ENCODE measurements at regions not wholly inside any gene's neighbourhood (a gene's known extent, or its start where the extent isn't known, plus 50 kb on each side); places are given as distances from the start of the nearest gene placed in this dataset.
"Not testable (repeated sequence)": the region's sequence is repeated elsewhere in the genome, so short reads cannot be mapped to it uniquely, and the experiment has no call there.

DNA sequence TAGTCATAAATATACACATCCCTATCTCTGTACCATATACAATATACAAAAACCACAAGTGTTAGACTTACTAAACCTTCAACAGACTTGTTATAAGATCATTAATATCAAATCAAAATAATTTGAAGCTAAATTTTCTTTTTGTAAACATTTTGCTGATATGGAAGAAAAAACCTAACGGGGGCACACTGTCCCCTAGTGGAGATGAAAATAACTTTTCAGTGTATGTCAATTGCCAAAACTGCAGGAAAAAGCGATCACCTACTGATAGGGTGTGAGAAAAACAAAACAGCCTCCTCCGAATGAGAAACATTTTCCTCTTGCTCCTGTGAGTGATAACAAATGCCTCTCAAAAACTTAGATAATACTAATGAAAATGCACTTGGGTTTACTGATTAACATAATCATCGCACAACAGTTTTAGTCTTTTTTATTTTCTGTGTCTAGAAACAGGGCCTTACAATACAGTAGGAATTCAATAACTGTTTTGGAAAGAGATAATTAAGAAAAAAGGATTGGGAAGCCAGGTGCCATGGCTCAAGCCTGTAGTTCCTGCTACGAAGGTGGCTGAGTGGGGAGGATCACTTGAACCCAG, 322.7 kb downstream of the CRPPA start:
- DNase-seq (ENCODE audit: low spot score in 2 of 2) (no peak), FAIRE-seq (no peak)

DNA sequence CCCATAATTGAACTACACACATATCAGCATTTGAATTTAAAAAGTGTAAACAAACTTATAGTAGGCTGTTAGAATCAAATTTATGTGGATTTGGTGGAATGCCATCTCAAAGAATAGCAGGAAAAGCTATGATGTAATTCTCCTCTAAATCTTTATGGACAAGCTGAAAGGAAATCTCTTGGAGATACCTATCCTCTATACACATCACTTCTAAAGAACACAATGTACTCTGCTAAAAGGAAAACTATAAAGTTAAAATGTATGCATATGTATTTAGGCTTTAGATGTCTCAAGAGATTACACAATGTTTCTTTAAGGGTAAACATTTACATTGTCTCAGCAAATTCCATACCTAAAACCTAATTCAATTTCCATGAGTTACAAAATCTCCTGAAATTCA, 323.3 kb downstream of the CRPPA start:
- FAIRE-seq (no peak), DNase-seq (ENCODE audit: low spot score in 2 of 2) (no peak)

DNA sequence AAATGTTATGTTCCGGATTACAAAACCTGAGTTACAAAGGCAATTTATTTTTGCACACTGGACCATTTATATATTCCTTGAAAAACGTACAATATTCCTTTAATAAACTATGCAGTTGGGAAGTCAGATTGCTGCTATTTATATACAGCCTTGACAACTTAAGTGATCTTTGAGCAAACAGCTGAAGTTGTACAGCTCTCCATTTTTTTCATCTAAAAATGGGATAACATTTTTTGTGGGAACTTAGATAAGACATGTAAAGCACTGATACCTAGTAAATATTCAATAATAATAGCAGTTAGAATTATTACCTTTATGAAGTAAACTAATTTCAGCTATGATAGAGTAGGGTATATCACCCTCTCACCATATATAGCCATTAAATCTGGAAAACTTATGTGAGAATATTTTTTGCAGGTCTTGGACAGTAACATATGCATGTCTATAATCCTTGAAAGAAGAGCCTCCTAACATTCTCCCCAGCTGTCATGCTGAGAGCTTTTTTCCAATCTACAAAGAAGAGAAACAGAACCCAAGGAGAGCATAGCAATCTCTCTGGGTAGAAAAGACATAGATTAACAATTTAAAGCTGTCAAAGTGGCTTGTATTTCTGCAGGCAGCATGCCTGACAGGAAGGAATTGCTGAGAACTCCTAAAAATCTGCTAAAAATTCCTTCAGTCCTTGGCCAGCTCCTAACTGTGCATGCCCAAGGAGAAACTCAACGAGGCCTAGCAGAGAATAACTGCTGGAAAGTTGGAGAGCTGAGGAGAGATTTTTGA, 326.0 kb downstream of the CRPPA start:
- no peak for DNase-seq (ENCODE audit: low spot score in 2 of 2)
- no peak for FAIRE-seq

DNA sequence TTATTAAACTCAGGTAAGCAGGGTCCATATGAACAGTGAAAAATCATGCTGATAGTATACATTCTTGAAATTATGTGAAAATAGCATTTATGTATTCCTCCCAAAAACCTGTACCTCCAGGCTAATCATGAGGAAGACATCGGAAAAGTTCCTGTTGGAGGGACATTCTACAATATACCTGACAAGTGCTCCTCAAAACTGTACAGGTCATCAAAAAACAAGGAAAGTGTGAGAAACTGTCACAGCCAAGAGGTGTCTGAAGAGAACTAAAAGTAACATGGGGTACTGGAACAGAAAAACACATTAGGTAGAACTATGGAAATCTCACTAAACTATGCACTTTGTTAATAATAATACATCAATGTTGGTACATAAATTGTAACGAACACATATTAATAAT, 326.7 kb downstream of the CRPPA start:
- no peak for FAIRE-seq
- DNase-seq (ENCODE audit: low spot score in 2 of 2) = no peak

DNA sequence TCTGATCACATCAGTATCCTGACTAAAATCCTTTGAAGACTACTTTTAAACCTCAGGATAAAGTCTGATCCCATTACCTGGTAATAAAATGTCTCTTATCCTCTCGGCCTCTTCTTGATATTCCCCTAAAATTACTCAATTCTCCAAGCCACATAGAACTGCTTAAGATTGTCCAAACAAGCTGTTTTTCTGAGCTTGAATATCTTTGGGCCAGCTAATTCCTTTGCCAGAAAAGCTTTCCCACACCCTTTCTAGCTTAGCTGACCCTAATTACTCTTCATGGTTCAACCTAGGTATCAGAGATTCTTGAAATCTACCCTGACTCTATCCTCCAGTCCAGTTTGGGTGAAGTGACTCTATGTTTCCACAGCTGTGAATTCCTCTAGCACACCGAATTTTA, 328.6 kb downstream of the CRPPA start:
- DNase-seq (ENCODE audit: low spot score in 2 of 2) (no peak), FAIRE-seq (no peak)

DNA sequence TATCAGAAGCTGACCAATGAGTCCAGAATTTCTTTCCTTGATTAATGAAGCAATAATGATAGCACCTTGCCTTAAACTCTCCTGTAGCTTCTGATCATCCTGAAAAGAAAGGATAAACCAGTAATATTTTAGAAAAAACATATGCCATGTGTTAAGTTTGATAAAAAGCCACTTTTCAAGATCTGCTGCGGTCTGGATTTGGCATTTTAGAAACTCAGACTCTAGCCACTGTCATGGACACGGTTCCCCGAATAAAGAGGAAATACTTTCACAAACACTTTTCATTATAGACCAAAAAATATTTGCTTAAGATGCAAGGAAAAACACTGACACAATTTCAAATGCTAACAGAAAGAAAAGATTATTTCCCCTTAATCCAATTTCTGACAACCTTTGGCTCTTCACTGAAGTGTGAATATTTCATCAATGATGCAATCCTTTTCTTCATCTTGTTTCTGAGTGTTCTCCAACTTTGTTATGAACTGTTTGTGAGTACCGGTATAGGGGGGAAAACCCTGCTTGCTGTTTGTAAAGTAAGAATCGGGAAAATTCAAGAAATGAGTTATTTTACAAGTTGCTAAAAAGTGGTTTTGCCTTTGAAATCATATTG, 329.5 kb downstream of the CRPPA start:
- DNase-seq (ENCODE audit: low spot score in 2 of 2) (no peak), FAIRE-seq (no peak)

DNA sequence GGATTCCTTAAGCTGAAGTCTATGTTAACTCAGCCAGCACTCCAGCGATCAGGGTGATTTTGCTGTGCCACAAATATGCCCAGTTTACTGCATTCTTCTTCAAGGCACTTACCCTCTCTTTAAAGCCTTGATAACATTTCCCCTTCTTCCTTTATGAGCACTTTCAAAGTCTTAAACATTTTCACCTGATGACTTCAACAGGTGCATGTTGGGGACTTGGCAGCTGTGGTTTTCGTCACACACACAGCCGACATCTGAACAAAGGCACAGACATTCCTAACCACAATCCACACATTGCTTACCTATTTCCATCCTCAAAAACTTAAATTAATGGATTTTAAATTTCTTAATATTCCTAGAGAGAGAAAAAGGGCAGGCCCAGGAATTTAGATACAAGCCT, 331.5 kb downstream of the CRPPA start:
- FAIRE-seq (no peak), DNase-seq (ENCODE audit: low spot score in 2 of 2) (no peak)

DNA sequence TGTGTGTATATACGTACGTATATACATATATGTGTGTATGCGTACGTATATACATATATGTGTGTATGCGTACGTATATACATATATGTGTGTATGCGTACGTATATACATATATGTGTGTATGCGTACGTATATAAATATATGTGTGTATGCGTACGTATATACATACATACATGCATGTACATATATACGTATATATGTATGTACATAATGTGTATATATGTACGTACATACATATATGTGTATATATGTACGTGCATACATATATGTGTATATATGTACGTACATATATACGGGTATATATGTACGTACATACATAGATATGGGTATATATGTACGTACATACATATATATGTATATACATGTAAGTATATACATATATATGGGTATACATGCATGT, 332.1 kb downstream of the CRPPA start:
- FAIRE-seq (peak; percentile 92), DNase-seq (ENCODE audit: low spot score in 2 of 2) (no peak)

DNA sequence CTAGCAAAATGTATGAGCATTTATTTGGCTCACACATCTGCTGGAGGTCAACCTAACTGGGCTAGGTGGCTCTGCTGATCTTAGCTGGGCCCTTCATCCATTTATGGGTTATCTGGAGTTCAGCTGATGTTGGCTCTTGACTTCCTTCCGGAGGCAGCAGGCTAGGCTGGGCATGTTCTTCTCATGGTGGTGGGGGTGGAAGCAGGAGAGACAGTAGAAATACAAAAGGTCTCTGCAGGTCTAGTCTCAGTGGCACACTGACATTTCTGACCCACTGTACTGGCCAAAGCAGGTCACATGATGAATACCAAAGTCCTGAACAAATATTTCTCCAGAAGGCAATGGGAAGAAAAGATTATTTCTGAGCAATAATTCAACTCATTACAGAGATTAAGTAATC, 334.6 kb downstream of the CRPPA start:
- FAIRE-seq (no peak), DNase-seq (ENCODE audit: low spot score in 2 of 2) (no peak)

DNA sequence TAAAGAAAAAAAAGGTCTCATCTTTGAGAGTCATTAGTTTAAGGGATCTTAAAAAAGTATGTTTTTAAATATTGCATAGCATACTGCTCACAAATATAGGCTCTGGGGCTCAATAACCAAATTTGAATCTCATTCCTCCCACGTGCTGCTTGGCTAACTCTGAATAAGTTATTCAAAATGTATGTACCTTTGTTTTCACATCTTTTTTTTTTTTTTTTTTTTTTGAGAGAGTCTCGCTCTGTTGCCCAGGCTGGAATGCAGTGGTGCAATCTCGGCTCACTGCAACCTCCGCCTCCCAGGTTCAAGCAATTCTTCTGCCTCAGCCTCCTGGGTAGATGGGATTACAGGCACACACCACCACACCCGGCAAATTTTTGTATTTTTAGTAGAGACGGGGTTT, 335.6 kb downstream of the CRPPA start:
- DNase-seq (ENCODE audit: low spot score in 2 of 2); FAIRE-seq: not testable (repeated sequence)

DNA sequence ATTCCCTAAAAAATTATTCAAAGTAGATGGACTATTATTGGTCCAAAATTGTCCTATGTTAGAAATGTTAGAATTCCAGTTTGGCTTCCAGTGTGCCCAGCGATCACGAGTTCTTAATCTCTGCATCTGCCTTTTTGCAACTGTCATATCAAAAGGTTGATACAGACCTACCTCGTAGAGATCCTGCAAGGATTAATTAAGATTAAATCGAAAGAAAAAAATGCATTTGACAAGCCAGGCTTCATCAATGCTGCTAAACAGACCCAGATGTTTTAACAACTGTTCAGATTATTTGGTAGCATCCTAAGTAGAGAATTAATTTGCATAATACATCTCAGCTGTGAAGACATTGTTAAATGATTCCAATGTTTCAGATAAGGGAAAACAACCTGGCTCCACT, 336.5 kb downstream of the CRPPA start:
- FAIRE-seq = no peak

DNA sequence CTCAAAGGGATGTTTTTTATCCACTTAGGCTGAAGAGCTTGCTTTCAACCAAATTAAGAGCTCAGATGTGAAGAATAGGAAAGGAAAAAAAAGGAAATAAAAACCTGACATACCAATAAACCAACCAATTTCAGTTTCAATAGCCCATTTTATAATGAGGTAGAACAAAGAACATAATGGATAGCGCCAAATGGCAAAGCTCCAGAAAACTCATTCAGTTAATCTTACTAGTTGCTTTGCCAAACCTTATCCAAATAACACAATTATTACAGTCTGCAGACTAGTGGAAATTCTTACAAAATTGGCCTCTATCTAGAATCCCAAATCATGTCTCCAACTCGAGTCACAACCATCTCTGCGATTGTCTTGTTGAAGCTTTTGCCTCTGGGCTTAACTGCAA, 337.0 kb downstream of the CRPPA start:
- FAIRE-seq (no peak), DNase-seq (ENCODE audit: low spot score in 2 of 2) (no peak)

More for the DNA sequence above, 336.5 kb downstream of the CRPPA start:
- DNase-seq (ENCODE audit: low spot score in 2 of 2) = no peak

DNA sequence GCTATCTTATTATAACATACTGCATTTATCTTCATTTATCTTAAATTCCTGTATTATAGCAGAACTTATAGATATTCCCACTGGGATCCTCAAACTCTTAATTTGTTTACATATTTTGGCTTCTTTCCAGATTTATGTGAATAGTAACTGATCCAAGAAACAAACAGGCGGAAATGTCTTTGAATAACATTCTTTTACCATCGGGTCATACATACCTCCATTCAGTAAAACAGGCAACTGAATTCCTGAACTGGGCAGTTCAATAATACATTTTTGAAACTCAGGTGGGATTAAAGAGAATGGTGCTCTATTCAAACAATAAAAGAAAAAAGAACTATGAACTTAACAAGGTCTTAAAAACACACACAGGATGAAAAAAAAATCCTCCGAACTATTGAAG, 337.4 kb downstream of the CRPPA start:
- FAIRE-seq (no peak), DNase-seq (ENCODE audit: low spot score in 2 of 2) (no peak)

DNA sequence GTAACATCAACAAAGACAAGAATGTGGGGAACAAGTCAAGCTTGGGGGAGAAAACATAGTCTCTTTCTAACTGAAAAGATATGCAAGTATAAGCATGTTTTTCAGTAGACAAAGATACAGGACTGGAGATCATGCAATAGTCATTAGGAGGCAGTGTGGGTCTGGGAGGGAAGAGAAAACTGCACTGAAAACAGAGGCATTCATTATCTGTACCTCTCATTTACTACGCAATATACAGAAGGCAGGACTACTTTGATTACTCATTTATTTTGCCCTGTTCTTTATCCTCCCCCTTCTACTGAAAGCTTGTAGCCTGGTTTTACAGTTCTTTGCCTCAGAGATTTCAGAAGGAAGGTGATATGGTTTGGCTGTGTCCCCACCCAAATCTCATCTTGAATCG, 341.2 kb downstream of the CRPPA start:
- DNase-seq (ENCODE audit: low spot score in 2 of 2) (no peak), FAIRE-seq (no peak)

DNA sequence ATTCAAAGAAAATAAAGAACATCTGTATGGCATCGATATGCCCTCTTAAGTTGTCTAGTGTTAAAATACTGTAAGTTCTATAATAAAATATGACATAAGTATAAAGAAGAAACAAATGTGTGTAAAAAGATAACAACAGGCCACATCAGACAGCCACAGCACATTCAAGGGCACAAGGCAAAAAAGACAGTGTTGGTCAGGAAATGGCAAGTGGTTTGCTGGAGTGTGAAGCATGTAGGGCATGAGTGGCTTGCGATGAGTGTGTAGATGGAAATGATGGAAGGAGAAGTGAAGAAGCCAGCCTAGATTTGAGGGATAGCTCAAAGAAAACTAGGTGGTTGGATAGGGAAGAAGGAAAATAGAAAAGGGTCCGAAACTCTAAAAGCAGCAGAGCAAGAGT, 341.6 kb downstream of the CRPPA start:
- DNase-seq (ENCODE audit: low spot score in 2 of 2) (no peak), FAIRE-seq (no peak)

DNA sequence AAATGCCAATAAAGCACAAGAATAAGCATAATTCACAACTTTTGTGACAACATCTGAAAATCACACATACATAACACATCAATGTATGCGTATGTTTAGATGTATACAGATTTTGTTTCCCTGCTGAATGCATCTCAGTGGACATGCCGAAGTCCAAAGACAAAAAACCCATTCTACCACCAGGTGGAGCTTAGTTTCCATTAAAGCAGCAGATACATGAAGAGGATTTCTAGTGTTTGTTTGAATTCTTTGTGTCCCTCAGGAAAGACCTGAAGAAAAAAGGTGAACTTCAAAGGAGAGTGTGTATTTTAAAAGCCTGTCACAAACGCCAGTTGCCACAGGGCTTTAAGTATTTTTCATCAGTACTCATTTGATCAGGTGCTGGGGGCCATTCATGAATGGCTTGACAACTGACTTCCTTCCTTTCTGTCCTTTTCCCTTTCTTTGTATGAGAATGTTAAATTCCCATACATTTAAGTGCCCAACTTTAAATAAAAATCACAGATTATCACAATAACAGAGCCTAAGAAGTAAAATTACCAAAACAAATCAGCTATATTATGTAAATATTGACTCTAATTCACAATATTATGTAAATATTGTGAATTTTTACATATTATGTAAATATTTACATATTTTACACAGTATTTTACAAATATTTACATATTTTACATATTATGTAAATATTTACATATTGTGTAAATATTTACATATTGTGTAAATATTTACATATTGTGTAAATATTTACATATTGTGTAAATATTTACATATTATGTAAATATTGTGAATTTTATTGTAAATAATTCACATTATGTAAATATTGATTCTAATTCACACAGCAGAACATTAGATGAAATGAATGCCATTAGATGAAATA, 343.0 kb downstream of the CRPPA start:
- FAIRE-seq (peak; percentile 99), DNase-seq (ENCODE audit: low spot score in 2 of 2) (peak in 1 of 2 donors; percentile 12)

DNA sequence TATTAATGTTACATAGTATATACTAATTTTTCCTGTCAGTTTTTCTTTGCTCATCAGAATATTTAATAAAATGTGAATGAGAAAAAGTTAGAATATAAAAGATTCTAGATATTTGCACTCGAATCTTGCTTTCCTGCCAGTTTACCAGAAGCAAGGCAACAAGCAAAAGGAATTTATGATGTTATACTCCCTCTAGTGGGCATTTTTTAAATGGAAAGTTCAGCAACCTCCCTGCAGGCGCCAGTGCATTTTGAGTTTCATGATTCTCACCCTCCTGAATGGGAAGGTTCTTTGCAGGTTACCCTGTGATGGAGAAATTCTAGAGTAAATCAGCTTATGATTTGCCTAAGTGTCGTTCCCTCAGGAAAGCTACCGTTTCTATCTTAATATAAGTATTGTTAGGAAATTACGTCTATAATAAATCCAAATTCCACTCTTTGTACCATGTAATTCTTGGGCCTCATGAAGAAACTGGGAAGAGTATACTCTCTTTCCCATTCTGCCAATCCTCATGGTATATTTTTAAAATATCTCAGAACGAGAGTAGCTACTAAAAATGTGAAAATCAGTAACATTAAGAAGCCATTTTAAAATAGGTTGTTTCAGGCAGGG, 350.0 kb downstream of the CRPPA start:
- FAIRE-seq (peak; percentile 97), DNase-seq (ENCODE audit: low spot score in 2 of 2) (peak in 1 of 2 donors; percentile 5)

DNA sequence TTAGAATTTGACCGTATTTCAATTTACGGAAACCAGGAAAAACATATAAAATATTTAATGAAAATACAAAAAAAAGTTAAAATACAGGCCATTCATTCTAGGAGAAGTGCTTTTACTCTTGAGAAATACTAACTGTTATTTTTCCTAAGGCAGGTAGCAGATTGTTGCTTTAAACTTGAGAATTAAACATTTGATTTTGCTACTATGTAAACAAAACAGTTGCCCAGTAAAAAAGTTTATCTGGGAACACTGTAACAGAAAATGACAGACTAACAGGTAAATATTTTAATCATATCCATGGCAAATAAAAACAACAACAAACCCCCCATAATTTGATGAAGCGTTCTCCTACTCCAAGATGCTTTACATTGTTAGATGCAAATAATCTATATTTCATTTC, 350.5 kb downstream of the CRPPA start:
- FAIRE-seq (no peak), DNase-seq (ENCODE audit: low spot score in 2 of 2) (no peak)

DNA sequence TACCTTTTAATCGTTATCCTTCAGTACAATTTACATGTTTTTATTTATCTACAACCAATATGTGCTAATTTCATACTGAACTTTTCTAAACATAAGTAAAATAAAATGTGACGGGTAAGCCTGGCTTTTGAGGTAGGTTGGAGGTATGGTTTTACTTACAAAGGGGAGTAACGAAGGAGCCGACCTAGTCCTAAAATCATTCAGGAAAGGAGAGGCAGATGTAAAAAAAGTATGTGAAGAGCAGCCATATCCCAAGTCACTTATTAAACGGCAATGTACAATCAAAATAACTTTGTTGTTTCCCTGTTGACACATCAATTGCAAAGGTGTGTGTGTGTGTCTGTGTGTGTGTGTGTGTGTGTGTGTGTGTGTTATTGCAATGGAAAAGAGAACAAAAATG, 351.3 kb downstream of the CRPPA start:
- FAIRE-seq (no peak), DNase-seq (ENCODE audit: low spot score in 2 of 2) (no peak)

DNA sequence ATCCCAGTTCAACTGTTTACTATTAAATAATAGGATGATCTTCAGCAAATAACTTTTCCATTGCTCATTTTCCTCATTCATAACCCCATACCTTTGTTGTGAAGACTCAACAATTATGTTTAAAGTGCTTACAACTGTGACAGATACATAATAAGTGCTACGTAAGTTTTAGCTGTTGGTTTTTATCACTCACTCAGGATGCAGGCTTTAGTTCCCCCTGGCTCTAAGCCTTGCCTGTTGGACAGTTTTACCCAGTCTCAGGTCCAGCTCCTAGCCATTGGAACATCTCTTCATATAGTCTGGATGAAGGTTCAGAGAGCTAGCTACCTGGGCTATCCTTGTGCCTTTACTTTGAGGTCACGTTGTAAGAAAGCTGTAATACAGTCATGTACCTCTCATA, 353.2 kb downstream of the CRPPA start:
- FAIRE-seq (no peak), DNase-seq (ENCODE audit: low spot score in 2 of 2) (no peak)

DNA sequence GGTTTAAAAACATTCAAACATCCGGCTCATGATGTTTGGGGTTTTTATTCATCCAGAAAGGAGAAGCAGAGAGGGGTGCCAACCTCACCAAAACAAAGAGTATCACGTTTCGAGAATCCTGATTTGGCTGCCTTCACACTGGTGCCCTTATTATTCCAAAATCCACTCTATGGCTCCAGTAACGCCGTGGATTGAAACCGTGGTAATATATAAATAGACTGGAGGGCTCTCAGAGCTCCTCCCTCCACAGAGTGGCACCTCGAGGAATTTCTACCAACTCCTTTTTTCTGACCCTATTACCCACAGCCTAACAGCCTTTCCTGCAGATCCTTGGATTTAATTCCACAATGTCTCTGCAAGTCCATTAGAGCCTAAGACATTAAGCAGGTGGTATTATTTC, 353.6 kb downstream of the CRPPA start:
- FAIRE-seq = no peak
- no peak for DNase-seq (ENCODE audit: low spot score in 2 of 2)

All from frontal cortex (tissue), 3 donors.